ENCODE measurements at regions not wholly inside any gene's neighbourhood (a gene's known extent, or its start where the extent isn't known, plus 50 kb on each side); places are given as distances from the start of the nearest gene placed in this dataset.

GRCh38 chrX:94455782-94456181, 781.8 kb downstream of the FAM133A start:
- TF ChIP-seq, protein P1, sequence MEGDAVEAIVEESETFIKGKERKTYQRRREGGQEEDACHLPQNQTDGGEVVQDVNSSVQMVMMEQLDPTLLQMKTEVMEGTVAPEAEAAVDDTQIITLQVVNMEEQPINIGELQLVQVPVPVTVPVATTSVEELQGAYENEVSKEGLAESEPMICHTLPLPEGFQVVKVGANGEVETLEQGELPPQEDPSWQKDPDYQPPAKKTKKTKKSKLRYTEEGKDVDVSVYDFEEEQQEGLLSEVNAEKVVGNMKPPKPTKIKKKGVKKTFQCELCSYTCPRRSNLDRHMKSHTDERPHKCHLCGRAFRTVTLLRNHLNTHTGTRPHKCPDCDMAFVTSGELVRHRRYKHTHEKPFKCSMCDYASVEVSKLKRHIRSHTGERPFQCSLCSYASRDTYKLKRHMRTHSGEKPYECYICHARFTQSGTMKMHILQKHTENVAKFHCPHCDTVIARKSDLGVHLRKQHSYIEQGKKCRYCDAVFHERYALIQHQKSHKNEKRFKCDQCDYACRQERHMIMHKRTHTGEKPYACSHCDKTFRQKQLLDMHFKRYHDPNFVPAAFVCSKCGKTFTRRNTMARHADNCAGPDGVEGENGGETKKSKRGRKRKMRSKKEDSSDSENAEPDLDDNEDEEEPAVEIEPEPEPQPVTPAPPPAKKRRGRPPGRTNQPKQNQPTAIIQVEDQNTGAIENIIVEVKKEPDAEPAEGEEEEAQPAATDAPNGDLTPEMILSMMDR (IDR thresholded peaks at IDR 0.05; ENCODE audit: low read depth, low read length, poor library complexity, severe bottlenecking): no peak
- no peak for TF ChIP-seq EZH2phosphoT487 (IDR thresholded peaks at IDR 0.05; ENCODE audit: borderline replicate concordance, low read length)

Data from DOHH2 (cell line).